ENCODE measurements at regions not wholly inside any gene's neighbourhood (a gene's known extent, or its start where the extent isn't known, plus 50 kb on each side); places are given as distances from the start of the nearest gene placed in this dataset.

DNA sequence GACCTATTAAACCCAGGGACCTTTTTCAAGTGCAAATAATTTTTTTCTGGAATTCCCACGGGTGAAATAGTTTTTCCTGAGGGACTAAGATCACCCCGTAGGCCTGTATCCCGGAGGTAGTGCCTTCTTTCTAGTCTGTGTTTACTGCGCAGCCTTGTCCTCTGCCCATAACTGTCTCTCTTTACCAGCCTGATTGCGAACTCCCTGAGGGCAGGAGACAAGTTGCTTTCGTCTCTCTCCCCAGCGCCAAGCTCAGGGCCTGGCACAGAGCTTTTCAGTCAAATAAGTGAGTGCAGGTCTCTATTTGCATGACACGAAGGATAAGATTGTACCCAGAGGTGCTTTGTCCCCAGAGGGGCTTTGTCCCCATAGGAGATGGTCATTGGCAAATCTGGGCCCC is 123.9 kb downstream of the DDX1 start:
- in situ Hi-C loops (cut with MboI; ENCODE audit: low sequenced_read_pairs, unreplicated experiment): no loop called here
- no peak for DNase-seq (ENCODE audit: low spot score)
- TF ChIP-seq, protein P1, sequence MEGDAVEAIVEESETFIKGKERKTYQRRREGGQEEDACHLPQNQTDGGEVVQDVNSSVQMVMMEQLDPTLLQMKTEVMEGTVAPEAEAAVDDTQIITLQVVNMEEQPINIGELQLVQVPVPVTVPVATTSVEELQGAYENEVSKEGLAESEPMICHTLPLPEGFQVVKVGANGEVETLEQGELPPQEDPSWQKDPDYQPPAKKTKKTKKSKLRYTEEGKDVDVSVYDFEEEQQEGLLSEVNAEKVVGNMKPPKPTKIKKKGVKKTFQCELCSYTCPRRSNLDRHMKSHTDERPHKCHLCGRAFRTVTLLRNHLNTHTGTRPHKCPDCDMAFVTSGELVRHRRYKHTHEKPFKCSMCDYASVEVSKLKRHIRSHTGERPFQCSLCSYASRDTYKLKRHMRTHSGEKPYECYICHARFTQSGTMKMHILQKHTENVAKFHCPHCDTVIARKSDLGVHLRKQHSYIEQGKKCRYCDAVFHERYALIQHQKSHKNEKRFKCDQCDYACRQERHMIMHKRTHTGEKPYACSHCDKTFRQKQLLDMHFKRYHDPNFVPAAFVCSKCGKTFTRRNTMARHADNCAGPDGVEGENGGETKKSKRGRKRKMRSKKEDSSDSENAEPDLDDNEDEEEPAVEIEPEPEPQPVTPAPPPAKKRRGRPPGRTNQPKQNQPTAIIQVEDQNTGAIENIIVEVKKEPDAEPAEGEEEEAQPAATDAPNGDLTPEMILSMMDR (IDR thresholded peaks at IDR 0.05; ENCODE audit: borderline replicate concordance, control extremely low read depth, extremely low read depth, insufficient read depth, missing control alignments): no peak

DNA sequence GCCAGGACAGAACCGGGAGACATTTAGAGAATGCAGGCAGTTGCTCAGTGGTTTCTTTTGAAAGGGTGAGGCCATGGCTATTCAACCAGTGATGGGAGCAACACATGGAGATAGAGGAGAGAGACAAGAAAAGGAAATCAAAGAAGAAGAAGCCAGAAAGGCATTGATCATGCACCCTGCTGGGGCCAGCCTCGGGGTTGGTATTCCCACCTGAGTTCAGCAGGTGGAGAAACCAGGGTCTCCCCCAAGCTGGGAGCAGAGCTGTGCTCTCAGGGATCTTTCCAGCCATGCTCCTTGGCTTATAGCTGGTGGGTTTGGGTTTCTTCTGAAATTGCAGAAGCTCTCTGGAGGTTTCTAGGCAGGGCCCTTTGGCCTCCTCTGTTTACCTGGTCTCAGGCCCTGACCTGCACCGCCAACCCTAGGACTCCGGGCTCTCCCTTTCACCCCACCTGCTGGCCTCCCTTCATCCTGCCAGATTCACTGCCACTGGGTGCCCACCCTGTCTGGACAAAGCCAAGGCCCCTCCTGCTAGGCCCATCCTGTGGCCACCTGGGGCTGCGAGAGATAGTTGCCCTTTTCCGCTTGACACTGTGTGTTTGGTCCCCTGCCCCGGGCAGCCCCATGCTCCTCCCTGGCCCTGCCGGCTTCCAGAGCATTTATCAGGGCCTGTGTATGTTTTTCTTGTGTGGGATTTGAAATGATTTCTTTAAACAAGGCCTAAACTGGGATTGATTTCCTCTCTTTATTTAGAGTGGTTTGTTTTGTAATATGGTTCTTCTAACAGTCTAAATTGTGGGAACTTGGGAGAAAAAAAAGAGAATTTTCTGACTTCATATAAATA is 126.7 kb downstream of the DDX1 start:
- TF ChIP-seq, protein P1 (IDR thresholded peaks at IDR 0.05; ENCODE audit: borderline replicate concordance, control extremely low read depth, extremely low read depth, insufficient read depth, missing control alignments): no peak
- in situ Hi-C loops (cut with MboI; ENCODE audit: low sequenced_read_pairs, unreplicated experiment): no loop called here
- DNase-seq (ENCODE audit: low spot score): no peak

DNA sequence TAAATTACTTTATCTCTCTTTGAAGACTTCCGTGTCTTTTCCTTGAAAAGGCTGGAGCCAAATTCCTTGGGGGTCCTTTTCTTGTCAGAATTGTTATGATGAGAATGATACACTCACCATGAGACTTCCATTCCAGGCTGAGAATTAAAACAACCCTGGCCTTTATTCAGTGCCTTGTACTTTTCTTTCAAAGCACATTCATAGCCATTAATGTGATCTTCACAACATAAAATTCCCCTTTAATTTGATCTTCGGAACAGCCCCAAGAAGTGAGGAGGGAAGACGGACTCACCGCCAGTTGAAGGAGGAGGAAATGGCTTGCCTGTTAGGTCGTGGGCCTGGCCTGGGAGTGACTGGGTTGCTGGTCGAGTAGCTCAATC is 127.3 kb downstream of the DDX1 start:
- TF ChIP-seq, protein P1 (IDR thresholded peaks at IDR 0.05; ENCODE audit: borderline replicate concordance, control extremely low read depth, extremely low read depth, insufficient read depth, missing control alignments): no peak
- DNase-seq (ENCODE audit: low spot score): no peak
- in situ Hi-C loops (cut with MboI; ENCODE audit: low sequenced_read_pairs, unreplicated experiment): no loop called here

DNA sequence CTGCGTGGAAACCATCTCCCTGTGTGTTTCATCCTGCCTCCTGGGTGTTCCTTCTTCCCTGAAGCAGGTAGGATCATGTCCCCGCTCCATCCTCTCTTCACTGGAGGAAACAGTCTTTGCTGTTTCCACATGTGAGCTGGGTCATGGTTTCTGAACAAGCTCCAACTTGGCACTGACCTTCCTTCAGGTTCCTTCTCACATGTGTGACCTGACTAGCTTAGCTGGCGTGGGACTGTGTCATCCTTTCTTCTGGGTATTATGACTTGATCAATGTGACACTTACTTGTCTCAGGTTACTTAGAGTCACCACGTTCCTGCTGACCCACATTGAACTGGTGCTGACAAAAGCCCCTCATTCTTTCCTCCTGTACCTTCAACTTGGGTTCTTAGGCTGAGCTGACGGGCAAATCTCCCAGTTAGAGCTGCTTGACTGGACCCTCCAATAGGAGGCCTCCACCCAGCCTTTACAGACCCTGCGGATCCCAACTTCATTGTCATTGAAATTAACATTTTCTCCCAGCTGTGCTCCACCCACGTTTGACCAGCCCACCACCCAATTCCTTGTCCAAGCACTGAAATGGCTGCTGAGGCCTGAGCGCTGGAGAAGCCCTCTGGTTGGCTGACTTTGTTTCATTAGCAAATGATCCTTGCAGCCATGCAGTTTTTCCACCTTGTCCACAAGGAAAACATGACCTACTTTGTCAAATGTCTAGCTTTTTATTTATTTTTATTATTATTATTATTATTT is 128.1 kb downstream of the DDX1 start:
- DNase-seq (ENCODE audit: low spot score): no peak
- in situ Hi-C loops (cut with MboI; ENCODE audit: low sequenced_read_pairs, unreplicated experiment): no loop called here
- TF ChIP-seq, protein P1 (IDR thresholded peaks at IDR 0.05; ENCODE audit: borderline replicate concordance, control extremely low read depth, extremely low read depth, insufficient read depth, missing control alignments): no peak

DNA sequence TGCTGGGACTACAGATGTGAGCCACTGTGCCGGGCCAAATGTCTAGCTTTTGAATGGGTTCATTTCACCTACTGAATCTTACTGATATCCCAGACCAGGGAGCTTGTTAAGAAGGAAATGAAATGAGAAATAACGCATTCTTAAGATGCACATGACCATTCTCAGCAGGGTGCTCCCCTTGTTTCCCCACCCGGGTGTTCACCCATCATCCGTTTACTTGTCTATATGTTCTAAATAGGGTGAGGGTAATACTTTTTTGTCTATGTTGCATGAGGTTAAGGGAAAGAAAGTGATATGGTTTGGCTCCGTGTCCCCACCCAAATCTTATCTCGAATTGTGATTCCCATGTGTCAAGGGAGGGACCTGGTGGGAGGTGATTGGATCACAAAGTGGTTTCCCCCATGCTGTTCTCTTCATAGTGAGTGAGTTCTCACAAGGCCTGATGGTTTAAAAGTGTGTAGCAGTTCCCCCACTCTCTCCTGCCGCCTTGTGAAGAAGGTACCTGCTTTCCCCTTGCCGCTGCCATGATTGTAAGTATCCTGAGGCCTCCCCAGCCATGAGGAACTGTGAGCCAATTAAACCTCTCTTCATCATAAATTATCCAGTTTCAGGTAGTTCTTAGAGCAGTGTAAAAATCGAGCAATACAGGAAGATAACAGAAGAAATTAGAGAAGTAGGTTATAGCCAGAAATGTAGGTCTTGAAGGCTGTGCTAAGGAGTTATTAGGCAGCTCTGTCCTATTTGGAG is 129.1 kb downstream of the DDX1 start:
- no peak for DNase-seq (ENCODE audit: low spot score)
- TF ChIP-seq, protein P1 (IDR thresholded peaks at IDR 0.05; ENCODE audit: borderline replicate concordance, control extremely low read depth, extremely low read depth, insufficient read depth, missing control alignments): no peak
- in situ Hi-C loops (cut with MboI; ENCODE audit: low sequenced_read_pairs, unreplicated experiment): no loop called here

DNA sequence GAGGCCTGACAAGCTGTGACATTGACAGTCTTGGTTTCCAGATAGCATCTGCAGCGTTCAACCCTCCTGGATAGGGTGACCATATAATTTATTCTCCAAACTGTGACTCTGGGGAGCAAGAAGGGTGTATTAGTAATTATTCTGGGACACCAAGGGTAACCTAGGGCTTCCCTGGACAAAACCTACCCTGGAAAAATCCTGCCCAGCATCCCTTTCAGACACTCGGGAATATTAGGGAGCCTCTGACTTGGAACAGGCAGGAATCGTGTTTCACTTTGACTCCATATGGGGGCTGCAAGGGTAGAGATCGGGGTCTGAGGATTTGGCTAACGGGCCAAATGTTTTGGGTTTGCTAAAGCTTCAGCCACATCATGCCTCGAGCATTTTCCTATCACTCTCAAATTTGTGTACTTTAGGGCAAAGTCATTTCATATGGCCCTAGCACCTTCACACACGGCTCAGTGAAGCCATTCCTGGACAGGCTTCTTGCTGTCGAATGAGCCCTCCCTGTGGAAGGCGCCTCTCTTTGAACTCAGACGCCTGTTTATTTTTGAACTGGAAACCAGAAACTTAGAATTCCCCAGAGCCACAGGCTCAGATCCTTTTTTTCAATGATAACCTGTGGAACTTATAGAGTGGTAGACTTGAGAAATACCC is 129.9 kb downstream of the DDX1 start:
- TF ChIP-seq, protein P1 (IDR thresholded peaks at IDR 0.05; ENCODE audit: borderline replicate concordance, control extremely low read depth, extremely low read depth, insufficient read depth, missing control alignments): no peak
- in situ Hi-C loops (cut with MboI; ENCODE audit: low sequenced_read_pairs, unreplicated experiment): no loop called here
- no peak for DNase-seq (ENCODE audit: low spot score)
